A673 (cell line): ENCODE measurements at regions not wholly inside any gene's neighbourhood (a gene's known extent, or its start where the extent isn't known, plus 50 kb on each side); places are given as distances from the start of the nearest gene placed in this dataset.

ENCODE experiments used
- EZH2 ChIP-seq: fragments of 200-600 bp; sonication (generic); IDR thresholded peaks from 2 replicates; pipeline ENCODE4 v1.6.1; 2017; ENCODE audit warnings: borderline replicate concordance, low read depth, mild to moderate bottlenecking, mixed read lengths, antibody characterized with exemption, low read length; ENCODE audit not compliant: poor library complexity, severe bottlenecking
- TF ChIP-seq, protein P1 (sequence below): fragments of 300-800, 200-600 bp; sonication (generic); conservative IDR thresholded peaks from 2 replicates; pipeline ENCODE4 v1.5.1; 2017; ENCODE audit warnings: low read depth, mild to moderate bottlenecking, antibody characterized with exemption, low read length, moderate library complexity, mixed read lengths

DNA sequence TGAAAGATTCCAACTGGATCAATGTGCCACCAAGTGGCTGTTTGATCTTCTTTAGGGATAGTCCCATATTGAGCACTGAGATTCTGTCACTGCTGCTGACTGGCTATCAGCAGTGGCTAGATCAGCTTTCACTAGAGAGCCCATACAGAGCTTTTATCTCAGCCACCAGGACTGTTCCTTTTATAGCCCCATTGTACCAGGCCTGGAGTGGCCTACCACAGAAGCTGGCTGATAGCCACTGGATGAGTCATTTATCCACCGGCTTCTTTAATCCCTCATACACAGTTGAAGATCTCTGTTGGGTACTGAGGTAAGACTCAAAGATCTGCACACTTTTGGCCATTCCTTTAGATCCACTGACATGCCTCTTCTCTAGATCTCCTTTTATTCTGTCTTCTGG, 1101.1 kb downstream of the SORCS3 start:
- TF ChIP-seq, protein P1, sequence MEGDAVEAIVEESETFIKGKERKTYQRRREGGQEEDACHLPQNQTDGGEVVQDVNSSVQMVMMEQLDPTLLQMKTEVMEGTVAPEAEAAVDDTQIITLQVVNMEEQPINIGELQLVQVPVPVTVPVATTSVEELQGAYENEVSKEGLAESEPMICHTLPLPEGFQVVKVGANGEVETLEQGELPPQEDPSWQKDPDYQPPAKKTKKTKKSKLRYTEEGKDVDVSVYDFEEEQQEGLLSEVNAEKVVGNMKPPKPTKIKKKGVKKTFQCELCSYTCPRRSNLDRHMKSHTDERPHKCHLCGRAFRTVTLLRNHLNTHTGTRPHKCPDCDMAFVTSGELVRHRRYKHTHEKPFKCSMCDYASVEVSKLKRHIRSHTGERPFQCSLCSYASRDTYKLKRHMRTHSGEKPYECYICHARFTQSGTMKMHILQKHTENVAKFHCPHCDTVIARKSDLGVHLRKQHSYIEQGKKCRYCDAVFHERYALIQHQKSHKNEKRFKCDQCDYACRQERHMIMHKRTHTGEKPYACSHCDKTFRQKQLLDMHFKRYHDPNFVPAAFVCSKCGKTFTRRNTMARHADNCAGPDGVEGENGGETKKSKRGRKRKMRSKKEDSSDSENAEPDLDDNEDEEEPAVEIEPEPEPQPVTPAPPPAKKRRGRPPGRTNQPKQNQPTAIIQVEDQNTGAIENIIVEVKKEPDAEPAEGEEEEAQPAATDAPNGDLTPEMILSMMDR, result no peak
- TF ChIP-seq EZH2, result no peak
